GM21515 (cell line): ENCODE measurements at regions not wholly inside any gene's neighbourhood (a gene's known extent, or its start where the extent isn't known, plus 50 kb on each side); places are given as distances from the start of the nearest gene placed in this dataset.

Source experiments
- ATAC-seq: cut with Tn5 transposase; IDR thresholded peaks from one replicate; pipeline ENCODE4 v1.9.1; 2021; ENCODE audit not compliant: unreplicated experiment

GRCh38 chr4:95985791-95986550, 146.1 kb downstream of the PDHA2 start:
- ATAC-seq: no peak

GRCh38 chr4:95987851-95988250, 148.0 kb downstream of the PDHA2 start:
- ATAC-seq: no peak

DNA sequence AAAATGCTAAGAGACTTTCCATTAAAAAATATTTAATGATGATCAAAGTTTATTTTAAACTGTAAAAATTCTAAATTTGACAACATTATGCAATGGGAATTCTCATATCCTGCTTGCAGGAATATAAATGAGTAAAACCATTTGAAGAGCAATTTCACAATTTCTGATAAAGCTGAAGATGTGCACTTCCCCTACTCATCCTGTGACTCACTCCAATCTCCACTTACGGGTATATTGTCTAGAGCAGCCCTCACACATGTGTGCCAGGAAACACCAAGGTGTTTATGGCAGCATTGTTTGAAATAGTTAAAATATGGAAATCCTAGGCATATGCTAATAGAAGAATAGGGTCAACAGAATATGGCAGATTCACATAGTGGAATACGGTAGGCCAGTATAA, 158.4 kb downstream of the PDHA2 start:
- no peak for ATAC-seq

GRCh38 chr4:96003951-96004740, 164.3 kb downstream of the PDHA2 start:
- ATAC-seq: no peak

- ATAC-seq: no peak
These were observed 169.7 kb downstream of the PDHA2 start for GRCh38 chr4:96009427-96010119.

GRCh38 chr4:96012687-96013086, 172.8 kb downstream of the PDHA2 start:
- ATAC-seq: no peak

DNA sequence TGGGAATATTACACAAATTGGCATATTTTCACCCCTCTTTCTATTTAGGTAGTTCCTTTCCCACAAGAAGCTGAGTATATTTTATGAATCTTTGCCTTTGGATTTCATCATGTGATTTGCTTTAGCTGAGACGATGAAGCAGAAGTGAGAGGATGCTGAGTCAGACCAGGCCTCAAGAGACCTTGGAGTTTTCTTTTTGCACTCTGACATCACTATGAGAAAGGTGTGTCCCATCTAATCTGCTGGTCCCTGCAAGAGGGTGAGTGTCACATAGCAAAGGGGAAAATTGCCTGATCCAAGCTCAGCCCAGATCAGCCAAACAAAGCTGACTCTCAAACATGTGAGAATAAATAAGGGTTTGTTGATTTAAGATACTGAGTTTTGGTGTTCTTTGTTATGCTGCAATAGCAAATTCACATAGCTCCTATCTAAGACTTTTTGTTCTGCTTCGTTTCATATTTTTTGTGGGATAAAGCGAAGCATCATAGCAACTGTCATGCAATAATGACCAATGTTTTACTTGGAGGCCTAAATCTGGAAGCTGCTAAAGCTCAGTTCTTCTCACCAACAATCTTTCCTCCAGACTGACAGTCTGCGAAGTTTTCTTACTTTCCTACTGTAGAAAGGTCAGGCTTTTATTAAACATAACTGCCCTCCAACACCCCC, 176.9 kb downstream of the PDHA2 start:
- ATAC-seq: no peak

DNA sequence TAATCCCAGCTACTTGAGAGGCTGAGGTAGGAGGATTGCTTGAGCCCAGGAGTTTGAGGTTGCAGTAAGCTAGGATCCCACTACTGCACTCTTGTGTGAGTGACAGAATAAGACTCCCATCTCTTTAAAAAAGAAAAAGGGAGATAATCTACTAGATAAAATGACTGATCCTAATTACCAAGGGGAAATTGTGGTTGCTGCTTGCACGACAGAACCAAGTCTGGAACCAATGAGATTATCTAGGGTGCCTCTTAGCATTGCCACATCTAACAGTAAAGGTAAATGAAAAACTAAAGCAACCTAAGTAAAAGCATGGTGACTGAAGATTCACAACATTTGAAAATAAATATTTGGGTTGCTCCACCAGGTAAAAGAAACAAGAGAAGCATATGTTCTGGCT, 185.1 kb downstream of the PDHA2 start:
- no peak for ATAC-seq

- no peak for ATAC-seq
These were observed 195.8 kb downstream of the PDHA2 start for GRCh38 chr4:96035727-96036126.

- no peak for ATAC-seq
These were observed 196.9 kb downstream of the PDHA2 start for GRCh38 chr4:96036781-96037180.

DNA sequence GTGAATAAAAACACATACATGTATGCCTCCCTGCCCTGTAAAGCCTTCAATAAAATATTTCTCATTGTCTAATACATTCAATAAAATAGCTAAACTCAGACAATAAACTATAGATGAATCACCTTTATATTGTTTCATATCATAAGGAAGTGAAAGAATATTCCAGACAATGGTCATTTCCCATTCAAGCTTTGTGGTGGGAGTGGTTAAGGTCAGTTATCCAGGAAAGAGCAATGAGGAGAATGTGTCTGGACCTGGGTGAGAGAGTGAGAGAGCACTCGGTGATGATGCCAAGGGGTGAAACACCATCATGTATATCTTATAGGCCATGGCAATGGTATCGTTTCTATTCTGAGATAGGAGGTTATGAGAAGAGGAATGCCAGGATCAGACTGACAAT, 197.8 kb downstream of the PDHA2 start:
- no peak for ATAC-seq

DNA sequence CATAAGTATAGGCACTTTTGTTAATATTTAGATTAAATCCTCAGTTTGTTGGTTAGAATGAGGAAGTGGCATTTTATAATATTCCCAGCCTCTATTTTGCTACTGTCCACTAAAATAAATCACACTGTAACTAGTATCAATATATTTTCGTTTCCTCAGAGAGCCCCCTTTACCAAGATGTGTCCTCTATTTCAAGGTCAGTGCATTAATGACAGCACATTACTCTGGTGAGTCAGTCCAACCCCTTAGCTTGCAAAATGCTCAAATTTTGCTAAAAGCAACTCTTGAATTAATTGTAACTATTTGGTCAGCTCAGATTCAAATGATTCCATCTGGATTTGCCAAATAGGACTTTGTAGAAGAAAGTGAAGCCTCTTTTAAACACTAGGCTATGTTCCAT, 199.3 kb downstream of the PDHA2 start:
- ATAC-seq: no peak

DNA sequence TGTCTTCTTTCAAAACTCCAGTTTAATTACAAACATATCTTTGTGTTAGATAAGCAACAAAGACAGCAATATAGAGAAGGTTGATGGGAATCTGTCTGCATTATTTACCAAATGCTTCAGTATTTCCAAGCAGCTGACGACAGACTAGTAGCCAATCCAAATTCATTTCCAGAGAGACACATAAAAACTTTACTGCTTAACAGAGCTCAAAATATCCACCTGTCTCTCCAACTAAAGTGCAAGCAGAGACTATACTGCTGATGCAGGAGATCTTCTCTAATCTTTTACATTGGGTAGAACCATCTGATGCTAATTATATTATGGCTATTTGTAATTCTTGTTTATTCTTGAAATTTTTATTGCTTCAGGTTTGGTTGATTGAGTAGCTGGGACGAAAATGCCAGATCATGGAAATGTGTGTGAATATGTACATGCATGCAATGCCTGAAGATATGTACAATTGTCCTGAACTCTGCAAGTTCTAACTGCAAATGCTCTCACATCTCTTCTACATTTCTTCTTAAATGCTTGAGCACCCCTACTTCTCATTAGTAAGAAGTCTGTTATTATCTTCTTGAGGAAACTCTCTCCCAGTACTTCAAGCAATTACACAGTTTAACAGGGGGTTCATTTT, 200.0 kb downstream of the PDHA2 start:
- ATAC-seq: no peak

GRCh38 chr4:96044971-96045370, 205.1 kb downstream of the PDHA2 start:
- ATAC-seq: no peak

GRCh38 chr4:96052827-96053226, 212.9 kb downstream of the PDHA2 start:
- no peak for ATAC-seq

- no peak for ATAC-seq
These were observed 216.5 kb downstream of the PDHA2 start for GRCh38 chr4:96056346-96056934.

GRCh38 chr4:96063639-96064038, 223.7 kb downstream of the PDHA2 start:
- no peak for ATAC-seq

DNA sequence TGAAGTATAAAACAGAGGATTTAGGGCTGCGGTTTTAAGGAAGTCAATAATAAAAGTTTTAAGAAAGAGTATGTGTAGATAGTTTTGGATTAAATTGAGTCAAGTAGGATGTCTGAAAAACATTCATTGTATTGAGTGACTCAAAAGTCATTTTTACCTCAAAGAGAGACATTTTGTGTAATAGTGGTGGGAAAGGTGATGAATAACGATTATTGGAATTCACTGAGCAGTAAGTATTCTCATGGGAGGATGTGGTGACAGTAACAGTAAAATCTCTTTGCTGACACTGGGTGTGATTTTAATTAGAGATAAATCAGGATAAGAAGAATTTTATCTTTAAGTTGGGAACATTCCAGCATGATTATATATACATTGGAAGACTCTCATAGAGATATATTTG, 233.6 kb downstream of the PDHA2 start:
- ATAC-seq: no peak

DNA sequence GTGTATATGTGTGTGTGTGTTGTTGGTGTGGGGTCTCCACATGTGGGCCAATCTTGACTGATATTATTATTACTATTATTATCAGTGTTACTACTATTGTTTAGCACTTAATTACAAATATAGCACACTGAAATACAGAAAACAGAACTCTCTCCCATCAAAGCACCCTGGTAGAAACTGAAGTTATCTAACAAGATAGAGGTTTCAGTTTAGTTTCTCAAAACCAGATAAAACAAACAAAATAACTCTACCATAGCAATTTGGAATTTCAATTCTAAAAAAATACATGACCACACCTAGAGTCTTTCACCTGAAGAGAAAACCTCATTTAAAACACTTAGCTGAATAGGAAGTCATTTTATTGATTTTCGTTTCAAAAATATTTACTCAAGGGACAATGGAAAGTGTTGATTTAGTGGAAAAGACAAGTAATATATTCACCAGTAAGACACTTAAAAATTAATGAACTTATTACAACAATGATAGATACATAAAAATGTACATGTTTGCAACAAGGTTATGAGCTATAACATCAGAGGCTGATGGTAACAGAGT, 252.3 kb downstream of the PDHA2 start:
- ATAC-seq: no peak

DNA sequence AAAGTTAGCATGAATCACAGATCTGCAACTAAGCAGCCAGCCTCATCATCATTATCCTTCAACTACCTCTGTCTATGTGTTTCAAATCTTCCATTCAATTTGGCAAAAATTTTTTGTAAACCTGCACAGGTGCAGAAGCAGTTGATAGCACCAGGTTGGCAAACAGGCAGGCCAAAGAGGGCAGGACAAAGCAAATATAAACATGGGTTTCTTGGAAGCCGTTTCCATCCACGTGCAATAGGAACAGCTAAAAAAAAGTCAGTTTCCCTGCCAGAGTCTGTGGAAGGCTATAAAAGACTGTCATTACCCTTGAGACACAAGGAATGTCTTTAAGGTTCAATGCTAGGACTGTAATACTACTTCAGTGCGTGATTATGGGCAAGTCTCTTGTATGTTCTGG, 253.2 kb downstream of the PDHA2 start:
- no peak for ATAC-seq
